Uterus (tissue), 3 donors: ENCODE measurements at regions not wholly inside any gene's neighbourhood (a gene's known extent, or its start where the extent isn't known, plus 50 kb on each side); places are given as distances from the start of the nearest gene placed in this dataset.

Experiments used
- DNase-seq, 2 donors: peaks; one replicate each; pipeline ENCODE4 v3.0.0-alpha.2; 2019 to 2020
- H3K27ac ChIP-seq, 2 donors: fragments of 200-600 bp; sonication (generic); 1 replicate in 1 of 2; 2 replicates in 1 of 2; pipeline ENCODE4 v1.5.1; 2016 to 2018
- H3K27me3 ChIP-seq, 2 donors: fragments of 200-600 bp; sonication (generic); one replicate each; pipeline ENCODE4 v1.5.1; 2018 to 2019; ENCODE audit warnings: control low read depth in 1 of 2
- H3K36me3 ChIP-seq, 2 donors: fragments of 200-600 bp; sonication (generic); one replicate each; pipeline ENCODE4 v1.5.1; 2019; ENCODE audit warnings: control low read depth in 1 of 2
- H3K4me1 ChIP-seq, 2 donors: fragments of 200-600 bp; sonication (generic); one replicate each; pipeline ENCODE4 v1.5.1; 2018 to 2019; ENCODE audit warnings: control low read depth in 1 of 2
- H3K4me3 ChIP-seq, 2 donors: fragments of 200-600 bp; sonication (generic); 1 replicate in 1 of 2; 2 replicates in 1 of 2; pipeline ENCODE4 v1.5.1; 2018 to 2019; ENCODE audit warnings: mild to moderate bottlenecking in 1 of 2
- H3K9me3 ChIP-seq, 2 donors: fragments of 200-600 bp; sonication (generic); one replicate each; pipeline ENCODE4 v1.5.1; 2019; ENCODE audit warnings: control low read depth in 1 of 2
- POLR2A ChIP-seq, 2 donors: fragments of 450-650 bp; IDR thresholded peaks; one replicate each; pipeline ENCODE4 v1.6.1; 2016; ENCODE audit warnings: antibody characterized with exemption in 2 of 2, mild to moderate bottlenecking in 1 of 2, moderate library complexity in 1 of 2
- intact Hi-C: fragments of 100-400 bp; cut with DNase I; formaldehyde crosslinking; loops from one replicate; pipeline ENCODE4 v1.15.1; 2023; ENCODE audit warnings: low total_unique reads
- TF ChIP-seq, protein P1 (sequence below), 4 experiments: fragments of 200-600 bp in 2 of 4; fragments of 450-650 bp in 2 of 4; sonication (generic) in 2 of 4; IDR thresholded peaks; one replicate each; pipeline ENCODE4 v1.5.1; 2016 to 2019; ENCODE audit warnings: antibody characterized with exemption in 4 of 4, mild to moderate bottlenecking in 2 of 4, moderate library complexity in 1 of 4
- donor health status: DM: yes; HTN: yes; CAD: no.

DNA sequence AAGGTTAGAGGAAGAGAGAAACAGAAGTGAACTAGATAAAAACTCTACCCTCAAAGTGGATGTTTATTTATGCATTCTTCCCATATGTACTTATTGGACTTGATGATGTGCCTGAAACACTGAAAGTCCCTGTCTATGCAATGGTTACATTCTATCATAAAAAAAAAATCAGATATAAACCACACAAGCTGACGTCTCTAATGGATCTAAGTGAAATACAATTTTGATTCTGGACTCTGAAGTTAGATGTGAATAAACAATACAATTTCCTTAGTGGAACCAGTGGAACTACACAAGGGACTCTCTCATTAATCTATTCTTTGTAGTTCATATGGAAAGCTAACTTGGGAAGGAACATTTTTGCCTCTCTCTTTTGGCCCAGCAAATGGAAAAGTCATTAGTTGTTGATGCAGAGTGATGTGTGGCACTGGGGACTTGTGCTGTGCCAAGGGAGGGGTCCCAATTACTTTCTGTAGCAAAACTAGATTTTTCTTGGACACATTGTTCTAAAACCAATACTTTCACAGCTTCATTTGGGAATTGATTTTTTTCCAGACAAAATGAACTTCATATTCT is 376.8 kb downstream of the TRIB2 start:
- H3K36me3 ChIP-seq, result no peaks in the 10 kb centered on the region
- no peak overlapping the region for H3K27ac ChIP-seq
- intact Hi-C loops, result no loop called here
- H3K4me1 ChIP-seq, result no peaks in the 10 kb centered on the region
- no peaks in the 10 kb centered on the region for H3K27me3 ChIP-seq
- H3K9me3 ChIP-seq, result no peaks in the 10 kb centered on the region
- no peak for DNase-seq
- no peak overlapping the region for H3K4me3 ChIP-seq
- TF ChIP-seq, protein P1, sequence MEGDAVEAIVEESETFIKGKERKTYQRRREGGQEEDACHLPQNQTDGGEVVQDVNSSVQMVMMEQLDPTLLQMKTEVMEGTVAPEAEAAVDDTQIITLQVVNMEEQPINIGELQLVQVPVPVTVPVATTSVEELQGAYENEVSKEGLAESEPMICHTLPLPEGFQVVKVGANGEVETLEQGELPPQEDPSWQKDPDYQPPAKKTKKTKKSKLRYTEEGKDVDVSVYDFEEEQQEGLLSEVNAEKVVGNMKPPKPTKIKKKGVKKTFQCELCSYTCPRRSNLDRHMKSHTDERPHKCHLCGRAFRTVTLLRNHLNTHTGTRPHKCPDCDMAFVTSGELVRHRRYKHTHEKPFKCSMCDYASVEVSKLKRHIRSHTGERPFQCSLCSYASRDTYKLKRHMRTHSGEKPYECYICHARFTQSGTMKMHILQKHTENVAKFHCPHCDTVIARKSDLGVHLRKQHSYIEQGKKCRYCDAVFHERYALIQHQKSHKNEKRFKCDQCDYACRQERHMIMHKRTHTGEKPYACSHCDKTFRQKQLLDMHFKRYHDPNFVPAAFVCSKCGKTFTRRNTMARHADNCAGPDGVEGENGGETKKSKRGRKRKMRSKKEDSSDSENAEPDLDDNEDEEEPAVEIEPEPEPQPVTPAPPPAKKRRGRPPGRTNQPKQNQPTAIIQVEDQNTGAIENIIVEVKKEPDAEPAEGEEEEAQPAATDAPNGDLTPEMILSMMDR (IDR thresholded peaks at IDR 0.05), result no peak
- no peak for TF ChIP-seq POLR2A (IDR thresholded peaks at IDR 0.05)

DNA sequence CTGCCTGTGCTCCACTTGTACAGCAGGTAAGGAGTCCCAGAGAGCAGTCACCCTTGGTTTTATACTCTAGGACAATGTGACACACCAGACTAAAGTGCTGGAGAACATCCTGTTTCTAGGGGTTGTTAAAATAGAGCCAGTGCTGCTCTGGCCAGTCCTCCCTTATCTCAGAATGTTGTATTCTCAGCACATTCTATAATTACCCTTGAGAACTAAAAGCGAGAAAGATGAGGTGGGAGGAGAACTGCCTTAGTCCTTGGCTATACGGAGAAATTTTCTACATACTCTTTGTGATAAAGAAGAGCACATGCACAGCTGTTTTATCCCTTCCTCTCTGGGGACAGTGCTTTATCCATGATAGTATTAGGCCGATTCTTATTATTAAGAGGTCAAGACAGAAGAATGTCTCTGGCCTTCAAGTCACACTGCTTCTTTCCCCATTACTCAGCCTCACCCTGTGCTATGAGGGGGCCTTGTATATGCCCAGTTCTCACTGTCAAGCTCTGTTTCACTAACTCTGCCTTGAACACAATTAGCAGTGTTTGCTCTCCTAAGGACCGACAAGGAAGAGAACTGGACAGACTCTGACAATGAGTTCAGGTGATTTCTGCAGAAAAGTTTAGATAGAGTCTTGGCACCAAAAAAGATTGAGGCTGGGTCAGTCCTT is 385.8 kb downstream of the TRIB2 start:
- Histone ChIP-seq H3K4me3 (no peak overlapping the region), H3K36me3 (peaks cover 0 to 4% of the 10 kb centered on the region in 2 donors), H3K27ac (no peak overlapping the region), H3K27me3 (no peaks in the 10 kb centered on the region), H3K4me1 (no peaks in the 10 kb centered on the region), H3K9me3 (no peaks in the 10 kb centered on the region)
- TF ChIP-seq, protein P1 (IDR thresholded peaks at IDR 0.05), result no peak
- TF ChIP-seq POLR2A (IDR thresholded peaks at IDR 0.05), result no peak
- intact Hi-C loops, result no loop called here
- no peak for DNase-seq

DNA sequence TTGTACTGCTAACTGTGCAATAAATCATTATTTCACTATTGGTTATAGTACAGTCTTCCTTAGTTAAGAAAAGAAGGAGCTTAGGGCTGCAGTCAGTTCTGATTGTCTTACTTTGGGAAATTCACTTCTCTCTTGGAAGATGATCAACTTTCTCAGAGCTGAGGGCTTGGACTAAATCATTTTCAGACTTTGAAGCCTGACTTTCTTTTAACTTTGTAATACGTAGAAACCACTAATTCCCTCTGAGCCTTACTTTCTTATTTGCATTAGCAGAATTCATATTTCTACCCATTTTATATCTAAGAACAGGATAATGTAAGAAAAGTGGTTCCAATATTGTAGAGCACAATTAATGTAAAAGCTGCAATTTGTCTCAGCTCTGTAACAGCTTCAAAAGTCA is 386.4 kb downstream of the TRIB2 start:
- intact Hi-C loops, result no loop called here
- TF ChIP-seq, protein P1 (IDR thresholded peaks at IDR 0.05), result no peak
- no peak for TF ChIP-seq POLR2A (IDR thresholded peaks at IDR 0.05)

DNA sequence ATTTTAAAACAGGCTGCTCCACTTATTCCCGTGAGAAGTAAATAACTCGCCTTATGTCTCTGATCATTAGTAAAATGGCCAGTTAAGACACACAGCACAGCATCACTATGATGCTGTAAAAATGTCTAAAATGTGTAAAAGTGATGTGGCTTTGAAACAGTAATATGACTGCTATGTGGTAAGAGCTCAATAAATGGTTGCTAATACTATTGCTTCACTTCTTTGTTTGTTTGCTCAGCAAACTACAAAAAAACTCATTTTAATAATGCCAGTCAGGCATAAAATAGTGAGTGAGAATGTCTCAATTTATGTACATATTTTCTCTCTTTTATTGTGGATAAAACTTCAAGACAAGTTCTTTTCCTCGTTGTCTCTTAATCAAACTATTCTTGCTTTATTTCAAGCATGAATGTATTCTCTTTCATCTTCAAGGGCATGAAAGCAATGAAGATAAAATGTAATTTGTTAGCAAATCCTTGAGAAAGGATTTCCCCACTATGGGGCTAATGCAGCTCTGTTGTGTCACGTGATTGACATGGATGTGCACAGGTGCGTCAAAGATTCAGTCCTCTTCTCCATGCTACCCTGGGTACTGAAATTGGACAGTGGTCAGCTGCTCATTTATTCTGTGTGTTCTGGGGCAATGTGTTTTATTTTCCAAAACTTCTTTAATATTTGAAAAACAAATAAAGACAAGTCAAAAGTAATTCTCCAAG is 387.2 kb downstream of the TRIB2 start:
- TF ChIP-seq POLR2A (IDR thresholded peaks at IDR 0.05), result no peak
- TF ChIP-seq, protein P1 (IDR thresholded peaks at IDR 0.05), result no peak
- Histone ChIP-seq H3K4me3 (no peak overlapping the region), H3K9me3 (no peaks in the 10 kb centered on the region), H3K36me3 (peaks cover 0 to 4% of the 10 kb centered on the region in 2 donors), H3K27ac (no peak overlapping the region), H3K27me3 (no peaks in the 10 kb centered on the region), H3K4me1 (no peaks in the 10 kb centered on the region)
- no peak for DNase-seq
- intact Hi-C loops, result no loop called here

More for the DNA sequence above, 386.4 kb downstream of the TRIB2 start:
- no peak overlapping the region for H3K27ac ChIP-seq
- no peak overlapping the region for H3K4me3 ChIP-seq
- no peak for DNase-seq
- H3K36me3 ChIP-seq, result peaks cover 0 to 4% of the 10 kb centered on the region in 2 donors
- no peaks in the 10 kb centered on the region for H3K4me1 ChIP-seq
- H3K9me3 ChIP-seq, result no peaks in the 10 kb centered on the region
- H3K27me3 ChIP-seq, result no peaks in the 10 kb centered on the region

DNA sequence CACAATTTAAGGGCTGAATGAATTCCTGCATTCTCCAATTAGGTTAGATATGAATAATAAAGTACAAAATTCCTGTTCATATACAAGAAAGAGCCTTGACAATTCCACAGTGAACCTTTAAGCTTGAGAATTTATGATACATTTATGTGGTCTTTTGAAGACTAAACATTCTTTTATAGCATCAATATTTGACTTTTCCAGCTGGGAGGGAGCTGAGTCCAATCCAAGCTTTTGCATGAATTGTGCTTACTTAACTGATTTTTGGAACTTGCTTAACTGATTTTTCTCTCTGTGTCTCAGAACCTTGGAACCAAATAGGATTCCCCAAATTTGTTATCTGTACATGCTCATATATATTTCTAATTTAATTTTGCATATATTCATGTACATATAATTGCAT is 388.0 kb downstream of the TRIB2 start:
- no peak for DNase-seq
- Histone ChIP-seq H3K36me3 (peaks cover 0 to 4% of the 10 kb centered on the region in 2 donors), H3K4me1 (no peaks in the 10 kb centered on the region), H3K27me3 (no peaks in the 10 kb centered on the region), H3K27ac (no peak overlapping the region), H3K4me3 (no peak overlapping the region), H3K9me3 (no peaks in the 10 kb centered on the region)
- TF ChIP-seq POLR2A (IDR thresholded peaks at IDR 0.05), result no peak
- TF ChIP-seq, protein P1 (IDR thresholded peaks at IDR 0.05), result no peak
- intact Hi-C loops, result no loop called here
